Activated CD4-positive, alpha-beta T cell treated with anti-CD3 and anti-CD28 coated beads, Interleukin-2, amount 50 U/mL, for 4 hours (primary cell): ENCODE measurements at regions not wholly inside any gene's neighbourhood (a gene's known extent, or its start where the extent isn't known, plus 50 kb on each side); places are given as distances from the start of the nearest gene placed in this dataset.
"Not testable (repeated sequence)": the region's sequence is repeated elsewhere in the genome, so short reads cannot be mapped to it uniquely, and the experiment has no call there.

ENCODE experiments used
- DNase-seq, 2 experiments: peaks; one replicate each; pipeline ENCODE4 v3.0.0-alpha.2; 2020

GRCh38 chr15:95737060-95737459 lies 593.4 kb upstream of the NR2F2 start:
- no peak for DNase-seq

GRCh38 chr15:95739131-95739530 lies 591.4 kb upstream of the NR2F2 start:
- no peak for DNase-seq

GRCh38 chr15:95741830-95742229 lies 588.7 kb upstream of the NR2F2 start:
- no peak for DNase-seq

- no peak for DNase-seq
Observed at GRCh38 chr15:95742256-95742655, 588.2 kb upstream of the NR2F2 start.

- no peak for DNase-seq
Observed at GRCh38 chr15:95742836-95743235, 587.7 kb upstream of the NR2F2 start.

- no peak for DNase-seq
Observed at GRCh38 chr15:95757171-95757570, 573.3 kb upstream of the NR2F2 start.

GRCh38 chr15:95758451-95758850 lies 572.0 kb upstream of the NR2F2 start:
- DNase-seq: no peak

GRCh38 chr15:95758851-95759250 lies 571.6 kb upstream of the NR2F2 start:
- no peak for DNase-seq

GRCh38 chr15:95760508-95760907 lies 570.0 kb upstream of the NR2F2 start:
- DNase-seq: no peak

- no peak for DNase-seq
Observed at GRCh38 chr15:95761501-95762165, 568.9 kb upstream of the NR2F2 start.

- DNase-seq: no peak
Observed at GRCh38 chr15:95763426-95763825, 567.1 kb upstream of the NR2F2 start.

GRCh38 chr15:95765161-95765560 lies 565.3 kb upstream of the NR2F2 start:
- DNase-seq: no peak

- DNase-seq: no peak
Observed at GRCh38 chr15:95770196-95770595, 560.3 kb upstream of the NR2F2 start.

- no peak for DNase-seq
Observed at GRCh38 chr15:95772982-95773381, 557.5 kb upstream of the NR2F2 start.

GRCh38 chr15:95784508-95784907 lies 546.0 kb upstream of the NR2F2 start:
- no peak for DNase-seq

GRCh38 chr15:95785276-95785675 lies 545.2 kb upstream of the NR2F2 start:
- DNase-seq: not testable (repeated sequence)

GRCh38 chr15:95793231-95793630 lies 537.3 kb upstream of the NR2F2 start:
- DNase-seq: no peak

- no peak for DNase-seq
Observed at GRCh38 chr15:95795386-95795785, 535.1 kb upstream of the NR2F2 start.

GRCh38 chr15:95799286-95800200 lies 531.0 kb upstream of the NR2F2 start:
- no peak for DNase-seq

GRCh38 chr15:95804484-95804883 lies 526.0 kb upstream of the NR2F2 start:
- DNase-seq: no peak

GRCh38 chr15:95812491-95812890 lies 518.0 kb upstream of the NR2F2 start:
- no peak for DNase-seq

- DNase-seq: no peak
Observed at GRCh38 chr15:95814908-95815307, 515.6 kb upstream of the NR2F2 start.

GRCh38 chr15:95816591-95816990 lies 513.9 kb upstream of the NR2F2 start:
- DNase-seq: no peak

GRCh38 chr15:95822961-95823360 lies 507.5 kb upstream of the NR2F2 start:
- no peak for DNase-seq
